H1 (cell line): ENCODE measurements at regions not wholly inside any gene's neighbourhood (a gene's known extent, or its start where the extent isn't known, plus 50 kb on each side); places are given as distances from the start of the nearest gene placed in this dataset.
"Not testable (repeated sequence)": the region's sequence is repeated elsewhere in the genome, so short reads cannot be mapped to it uniquely, and the experiment has no call there.

Experiments used
- CTCF ChIA-PET: fragments of 300-600 bp; sonication (Branson Sonifier 250); formaldehyde crosslinking; loops from one replicate; lab custom pipeline; 2021; ENCODE audit not compliant: partially characterized antibody; lab: Charles Lee
- POLR2A ChIA-PET: fragments of 300-600 bp; sonication (Branson Sonifier 250); formaldehyde crosslinking; loops from one replicate; lab custom pipeline; 2021; ENCODE audit warnings: inconsistent platforms; ENCODE audit not compliant: partially characterized antibody; lab: Charles Lee
- DNase-seq, 2 experiments: peaks; one replicate each; pipeline versions ENCODE4 v3.0.0 to v3.0.0-alpha.2; 2010 to 2022; ENCODE audit warnings: low spot score in 2 of 2, low read depth in 1 of 2, mixed read lengths in 1 of 2
- FAIRE-seq: peaks from 2 replicates; lab custom pipeline; 2011; peaks lifted over from hg19 to GRCh38; lab: Jason Lieb, UNC
- H2AFZ ChIP-seq: 2 replicates; pipeline ENCODE4 v1.8.1; 2012; ENCODE audit warnings: low read length, inconsistent platforms
- H2AK5ac ChIP-seq: 2 replicates; pipeline ENCODE4 v1.6.1; 2013; ENCODE audit warnings: low read depth, low read length
- H2BK120ac ChIP-seq: replicated peaks from 2 replicates; pipeline ENCODE3; 2013; ENCODE audit warnings: low read depth, low read length, inconsistent platforms
- H2BK12ac ChIP-seq: 2 replicates; pipeline ENCODE4 v1.6.1; 2013; ENCODE audit warnings: low read depth, low read length
- H2BK15ac ChIP-seq: 2 replicates; pipeline ENCODE4 v1.6.1; 2013; ENCODE audit warnings: low read length
- H2BK20ac ChIP-seq: 2 replicates; pipeline ENCODE4 v1.6.1; 2013; ENCODE audit warnings: low read length
- H2BK5ac ChIP-seq: 2 replicates; pipeline ENCODE4 v1.6.1; 2013; ENCODE audit warnings: low read depth, low read length
- H3K14ac ChIP-seq: 2 replicates; pipeline ENCODE4 v1.6.1; 2013; ENCODE audit warnings: inconsistent platforms; ENCODE audit not compliant: insufficient read length
- H3K18ac ChIP-seq: 2 replicates; pipeline ENCODE4 v1.6.1; 2013; ENCODE audit warnings: low read length; ENCODE audit errors: extremely low read depth
- H3K23ac ChIP-seq: 2 replicates; pipeline ENCODE4 v1.6.1; 2013; ENCODE audit warnings: inconsistent platforms; ENCODE audit not compliant: insufficient read length
- H3K23me2 ChIP-seq: 2 replicates; pipeline ENCODE4 v1.6.1; 2013; ENCODE audit warnings: low read depth, low read length
- H3K27ac ChIP-seq: 2 replicates; pipeline ENCODE4 v1.6.1; 2011; ENCODE audit warnings: low read depth, low read length, inconsistent platforms
- H3K27me3 ChIP-seq, 4 experiments: replicated peaks in 1 of 4; 1 replicate in 1 of 4; 2 replicates in 3 of 4; pipeline versions ENCODE4 v1.6.1 to v1.8.1; 2011 to 2013; ENCODE audit warnings: low read length in 3 of 4, mild to moderate bottlenecking in 3 of 4, inconsistent platforms in 2 of 4, mixed read lengths in 2 of 4, moderate library complexity in 1 of 4; ENCODE audit not compliant: control insufficient read depth in 3 of 4, insufficient read depth in 3 of 4; ENCODE audit errors: extremely low read depth in 1 of 4
- H3K36me3 ChIP-seq, 4 experiments: 2 replicates each; pipeline versions ENCODE4 v1.6.1 to v1.8.1; 2011 to 2013; ENCODE audit warnings: mild to moderate bottlenecking in 4 of 4, low read length in 3 of 4, moderate library complexity in 2 of 4, control low read depth in 1 of 4, inconsistent platforms in 1 of 4; ENCODE audit not compliant: insufficient read depth in 4 of 4, control insufficient read depth in 2 of 4
- H3K4ac ChIP-seq: replicated peaks from 2 replicates; pipeline ENCODE3; 2013; ENCODE audit warnings: low read length, low read depth, mixed read lengths, inconsistent platforms; ENCODE audit not compliant: insufficient read length
- H3K4me1 ChIP-seq, 4 experiments: replicated peaks in 1 of 4; 1 replicate in 1 of 4; 2 replicates in 3 of 4; pipeline versions ENCODE4 v1.6.1 to v1.8.1; 2011 to 2013; ENCODE audit warnings: low read length in 3 of 4, inconsistent platforms in 2 of 4, mixed read lengths in 1 of 4; ENCODE audit not compliant: insufficient read depth in 4 of 4, control insufficient read depth in 3 of 4
- H3K4me2 ChIP-seq, 2 experiments: 2 replicates each; pipeline versions ENCODE4 v1.6.1 to v1.8.1; 2011 to 2013; ENCODE audit warnings: low read depth in 2 of 2, low read length in 2 of 2, control low read depth in 1 of 2, inconsistent platforms in 1 of 2, mild to moderate bottlenecking in 1 of 2; ENCODE audit not compliant: insufficient read depth in 1 of 2
- H3K4me3 ChIP-seq, 4 experiments: fragments of 200-600, 300-600 bp in 1 of 4; sonication (generic), shearing (Covaris generic), sonication (Bioruptor Twin) in 1 of 4; 2 replicates each; pipeline versions ENCODE4 v1.5.1 to v1.8.1; 2011 to 2016; ENCODE audit warnings: low read length in 4 of 4, low read depth in 3 of 4, control low read depth in 2 of 4, inconsistent platforms in 2 of 4, mild to moderate bottlenecking in 2 of 4, mixed read lengths in 1 of 4, moderate library complexity in 1 of 4; ENCODE audit not compliant: insufficient read depth in 2 of 4; ENCODE audit errors: extremely low read depth in 1 of 4
- H3K56ac ChIP-seq: replicated peaks from 2 replicates; pipeline ENCODE3; 2013; ENCODE audit warnings: low read depth, mild to moderate bottlenecking, mixed read lengths, low read length, inconsistent platforms; ENCODE audit not compliant: insufficient read length
- H3K79me1 ChIP-seq: 2 replicates; pipeline ENCODE4 v1.6.1; 2013; ENCODE audit warnings: low read depth, low read length, control low read depth
- H3K79me2 ChIP-seq, 2 experiments: 2 replicates each; pipeline versions ENCODE4 v1.6.1 to v1.8.1; 2012 to 2013; ENCODE audit warnings: low read length in 2 of 2, mild to moderate bottlenecking in 2 of 2, inconsistent platforms in 1 of 2; ENCODE audit not compliant: insufficient read depth in 2 of 2, control insufficient read depth in 1 of 2
- H3K9ac ChIP-seq, 4 experiments: replicated peaks in 1 of 4; 1 replicate in 1 of 4; 2 replicates in 3 of 4; pipeline versions ENCODE4 v1.6.1 to v1.8.1; 2011 to 2013; ENCODE audit warnings: low read depth in 3 of 4, low read length in 3 of 4, control low read depth in 2 of 4, mild to moderate bottlenecking in 2 of 4, moderate library complexity in 2 of 4, inconsistent platforms in 1 of 4; ENCODE audit errors: extremely low read depth in 1 of 4
- H3K9me3 ChIP-seq, 2 experiments: 2 replicates each; pipeline versions ENCODE4 v1.6.1 to v1.8.1; 2012 to 2013; ENCODE audit warnings: mild to moderate bottlenecking in 2 of 2, moderate library complexity in 2 of 2, control low read depth in 1 of 2, inconsistent platforms in 1 of 2, low read depth in 1 of 2, low read length in 1 of 2, mixed read lengths in 1 of 2; ENCODE audit not compliant: insufficient read depth in 2 of 2
- H4K20me1 ChIP-seq, 2 experiments: replicated peaks in 1 of 2; 2 replicates each; pipeline versions ENCODE3 to v1.8.1; 2011 to 2013; ENCODE audit warnings: inconsistent platforms in 2 of 2, low read length in 2 of 2, mild to moderate bottlenecking in 1 of 2; ENCODE audit not compliant: insufficient read depth in 2 of 2, control insufficient read depth in 1 of 2
- H4K5ac ChIP-seq: 2 replicates; pipeline ENCODE4 v1.6.1; 2013; ENCODE audit warnings: low read length, low read depth, mixed read lengths, inconsistent platforms; ENCODE audit not compliant: insufficient read length
- H4K8ac ChIP-seq: 2 replicates; pipeline ENCODE4 v1.8.0; 2013; ENCODE audit warnings: mild to moderate bottlenecking, moderate library complexity, low read length, inconsistent platforms; ENCODE audit not compliant: insufficient read depth; ENCODE audit errors: extremely low read depth
- H4K91ac ChIP-seq: replicated peaks from 2 replicates; pipeline ENCODE3; 2013; ENCODE audit warnings: low read length, mixed read lengths, inconsistent platforms; ENCODE audit not compliant: insufficient read length
- BRCA1 ChIP-seq: IDR thresholded peaks from 2 replicates; pipeline ENCODE4 v1.6.1; 2012; ENCODE audit warnings: low read depth, low read length, improper control_type of control experiment
- POLR2AphosphoS5 ChIP-seq: IDR thresholded peaks from 2 replicates; pipeline ENCODE4 v1.6.1; 2011; ENCODE audit warnings: low read depth, low read length
- TAF7 ChIP-seq: optimal IDR thresholded peaks from 2 replicates; pipeline ENCODE3; 2011; ENCODE audit warnings: low read depth, mild to moderate bottlenecking, inconsistent platforms, low read length, moderate library complexity, borderline replicate concordance
- WGBS, 2 experiments: shearing (Covaris generic) in 1 of 2; methylation state at CpG; one replicate each; pipeline versions ENCODE4 v1.1.6 to v1.1.7; 2013 to 2015; ENCODE audit warnings: low lambda C conversion rate in 2 of 2, mixed read lengths in 2 of 2, inconsistent platforms in 1 of 2, low coverage in 1 of 2, missing lambda C conversion rate in 1 of 2; ENCODE audit not compliant: insufficient replicate concordance in 2 of 2, insufficient coverage in 1 of 2, insufficient read length in 1 of 2; ENCODE audit errors: extremely low coverage in 1 of 2, missing lambda C conversion rate in 1 of 2; 5-methylcytosine and 5-hydroxymethylcytosine counted together

DNA sequence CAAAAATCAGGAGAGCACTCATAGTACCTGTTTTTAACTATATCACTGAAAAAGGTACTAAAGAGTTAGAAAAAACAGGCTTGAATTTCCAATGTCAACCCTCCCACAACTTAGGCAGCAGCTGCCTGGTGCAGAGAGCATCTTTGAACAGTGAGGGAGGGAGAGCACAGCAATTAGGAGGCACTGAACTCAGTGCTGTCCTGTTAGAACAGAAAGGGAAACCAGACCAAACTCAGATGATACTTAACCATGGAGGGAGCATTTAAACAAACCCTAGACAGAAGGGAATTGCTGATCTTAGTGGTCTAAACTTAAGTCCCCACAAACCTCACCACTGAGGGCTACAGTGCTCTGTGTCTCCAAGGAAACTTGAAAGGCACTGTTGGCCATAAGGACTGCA lies 179.2 kb upstream of the AGTR1 start (continued):
- TF ChIP-seq TAF7 (no peak), BRCA1 (no peak), POLR2AphosphoS5 (no peak)

GRCh38 chr3:148525621-148526020 lies 172.1 kb upstream of the AGTR1 start:
- H2BK20ac ChIP-seq, H3K27ac ChIP-seq, DNase-seq, H3K79me2 ChIP-seq, H3K79me1 ChIP-seq, H4K20me1 ChIP-seq, H4K8ac ChIP-seq, H2BK15ac ChIP-seq, FAIRE-seq, H3K27me3 ChIP-seq, H4K91ac ChIP-seq, H3K4me2 ChIP-seq, H2BK120ac ChIP-seq, H3K4me1 ChIP-seq, H2AFZ ChIP-seq, H3K9ac ChIP-seq, CTCF ChIA-PET, H4K5ac ChIP-seq, H3K14ac ChIP-seq, H3K23ac ChIP-seq, H2AK5ac ChIP-seq, H2BK5ac ChIP-seq, H3K4ac ChIP-seq, H3K56ac ChIP-seq, H3K23me2 ChIP-seq, H3K36me3 ChIP-seq, H3K4me3 ChIP-seq, H3K9me3 ChIP-seq, H2BK12ac ChIP-seq, H3K18ac ChIP-seq: not testable (repeated sequence)
- POLR2A ChIA-PET: interaction anchor here (0.6 kb wide), 1 partner anchor 321 kb away, joined by 3 read pairs; no protein-coding TSS in a partner anchor
- 93% methylated on average over 13 of the region's 13 CpGs; no CpG with 5 or more reads in 1 of the 2 experiments for WGBS, 2 experiments
